ENCODE measurements at regions not wholly inside any gene's neighbourhood (a gene's known extent, or its start where the extent isn't known, plus 50 kb on each side); places are given as distances from the start of the nearest gene placed in this dataset.

DNA sequence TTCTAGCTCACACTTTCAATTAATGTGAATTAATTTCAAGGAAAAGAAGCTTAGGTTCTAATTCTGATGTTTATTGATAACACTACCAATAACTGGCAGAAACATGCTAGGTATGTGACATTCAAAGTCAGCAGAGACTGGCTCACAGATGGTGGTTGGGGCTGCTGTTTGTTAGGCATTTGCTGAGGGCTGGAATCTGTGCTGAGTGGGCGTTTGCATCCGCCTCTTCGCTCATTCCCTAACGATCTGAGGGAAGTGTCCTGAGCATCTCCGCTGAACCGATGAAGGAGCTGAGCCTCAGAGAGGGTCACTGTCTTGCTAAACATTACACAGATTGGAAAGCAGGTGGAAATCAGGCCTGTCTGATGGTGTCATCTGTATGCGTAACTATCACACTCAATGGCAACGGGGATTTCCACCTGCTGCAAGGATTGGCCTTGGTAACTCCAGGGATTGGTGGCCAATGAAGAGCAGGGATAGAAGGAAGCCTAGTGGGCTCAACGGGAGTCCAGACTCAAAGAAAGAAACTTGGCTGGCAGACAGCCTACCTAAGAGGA is 338.9 kb downstream of the TEX29 start:
- TF ChIP-seq, protein P1, sequence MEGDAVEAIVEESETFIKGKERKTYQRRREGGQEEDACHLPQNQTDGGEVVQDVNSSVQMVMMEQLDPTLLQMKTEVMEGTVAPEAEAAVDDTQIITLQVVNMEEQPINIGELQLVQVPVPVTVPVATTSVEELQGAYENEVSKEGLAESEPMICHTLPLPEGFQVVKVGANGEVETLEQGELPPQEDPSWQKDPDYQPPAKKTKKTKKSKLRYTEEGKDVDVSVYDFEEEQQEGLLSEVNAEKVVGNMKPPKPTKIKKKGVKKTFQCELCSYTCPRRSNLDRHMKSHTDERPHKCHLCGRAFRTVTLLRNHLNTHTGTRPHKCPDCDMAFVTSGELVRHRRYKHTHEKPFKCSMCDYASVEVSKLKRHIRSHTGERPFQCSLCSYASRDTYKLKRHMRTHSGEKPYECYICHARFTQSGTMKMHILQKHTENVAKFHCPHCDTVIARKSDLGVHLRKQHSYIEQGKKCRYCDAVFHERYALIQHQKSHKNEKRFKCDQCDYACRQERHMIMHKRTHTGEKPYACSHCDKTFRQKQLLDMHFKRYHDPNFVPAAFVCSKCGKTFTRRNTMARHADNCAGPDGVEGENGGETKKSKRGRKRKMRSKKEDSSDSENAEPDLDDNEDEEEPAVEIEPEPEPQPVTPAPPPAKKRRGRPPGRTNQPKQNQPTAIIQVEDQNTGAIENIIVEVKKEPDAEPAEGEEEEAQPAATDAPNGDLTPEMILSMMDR (IDR thresholded peaks at IDR 0.05) = no peak
- TF ChIP-seq POLR2A (IDR thresholded peaks at IDR 0.05) = no peak

Data from ovary (tissue), 3 donors.